GM10266 (cell line): ENCODE measurements at regions not wholly inside any gene's neighbourhood (a gene's known extent, or its start where the extent isn't known, plus 50 kb on each side); places are given as distances from the start of the nearest gene placed in this dataset.

Experiments
- DNase-seq: peaks from one replicate; pipeline ENCODE4 v3.0.0; 2012; ENCODE audit errors: extremely low spot score
- CTCF ChIP-seq: IDR thresholded peaks from 2 replicates; pipeline ENCODE4 v1.5.1; 2012; ENCODE audit warnings: mild to moderate bottlenecking, low read depth; ENCODE audit not compliant: control insufficient read depth, insufficient read depth; ENCODE audit errors: missing control alignments

GRCh38 chr6:167485186-167485978 is 160.5 kb downstream of the TTLL2 start:
- no peak for DNase-seq
- TF ChIP-seq CTCF = no peak

GRCh38 chr6:167487749-167488664 is 163.1 kb downstream of the TTLL2 start:
- TF ChIP-seq CTCF = no peak
- no peak for DNase-seq

- no peak for DNase-seq
- TF ChIP-seq CTCF = no peak
Measured at GRCh38 chr6:167491438-167492099, 166.7 kb downstream of the TTLL2 start.

GRCh38 chr6:167492100-167492449 is 167.2 kb downstream of the TTLL2 start:
- no peak for TF ChIP-seq CTCF
- DNase-seq = no peak

- DNase-seq = no peak
- TF ChIP-seq CTCF = no peak
Measured at GRCh38 chr6:167493310-167493709, 168.4 kb downstream of the TTLL2 start.

GRCh38 chr6:167493976-167494697 is 169.3 kb downstream of the TTLL2 start:
- TF ChIP-seq CTCF = no peak
- no peak for DNase-seq
